ENCODE measurements at regions not wholly inside any gene's neighbourhood (a gene's known extent, or its start where the extent isn't known, plus 50 kb on each side); places are given as distances from the start of the nearest gene placed in this dataset.

GRCh38 chr2:134075204-134075603 is 178.7 kb upstream of the MGAT5 start:
- no peak for TF ChIP-seq CTCF (conservative IDR thresholded peaks at IDR 0.05; ENCODE audit: low read length)
- TF ChIP-seq EZH2phosphoT487 (IDR thresholded peaks at IDR 0.05; ENCODE audit: borderline replicate concordance) = no peak

Data from Loucy (cell line).